Mammary epithelial cell (primary cell): ENCODE measurements at regions not wholly inside any gene's neighbourhood (a gene's known extent, or its start where the extent isn't known, plus 50 kb on each side); places are given as distances from the start of the nearest gene placed in this dataset.

ENCODE experiments used
- CTCF ChIP-seq, 2 donors: IDR thresholded peaks in 1 of 2; conservative IDR thresholded peaks in 1 of 2; 2 replicates each; pipeline ENCODE4 v1.5.1; 2011 to 2012; ENCODE audit warnings: inconsistent platforms in 2 of 2, low read length in 2 of 2, mild to moderate bottlenecking in 2 of 2, control low read depth in 1 of 2, low read depth in 1 of 2; ENCODE audit not compliant: insufficient read depth in 1 of 2; ENCODE audit errors: extremely low read depth in 1 of 2
- EZH2 ChIP-seq: IDR thresholded peaks from 2 replicates; pipeline ENCODE4 v1.6.1; 2012; ENCODE audit warnings: low read length, inconsistent platforms, borderline replicate concordance

- no peak for TF ChIP-seq CTCF (conservative IDR thresholded peaks at IDR 0.05 in 1 of 2, IDR thresholded peaks at IDR 0.05 in 1 of 2; ENCODE audit: extremely low read depth in 1 of 2, insufficient read depth in 1 of 2, low read depth in 1 of 2, low read length in 2 of 2)
- no peak for TF ChIP-seq EZH2
These were observed 790.4 kb downstream of the EPHA4 start for GRCh38 chr2:220781622-220782241.
